ENCODE measurements at regions not wholly inside any gene's neighbourhood (a gene's known extent, or its start where the extent isn't known, plus 50 kb on each side); places are given as distances from the start of the nearest gene placed in this dataset.

DNA sequence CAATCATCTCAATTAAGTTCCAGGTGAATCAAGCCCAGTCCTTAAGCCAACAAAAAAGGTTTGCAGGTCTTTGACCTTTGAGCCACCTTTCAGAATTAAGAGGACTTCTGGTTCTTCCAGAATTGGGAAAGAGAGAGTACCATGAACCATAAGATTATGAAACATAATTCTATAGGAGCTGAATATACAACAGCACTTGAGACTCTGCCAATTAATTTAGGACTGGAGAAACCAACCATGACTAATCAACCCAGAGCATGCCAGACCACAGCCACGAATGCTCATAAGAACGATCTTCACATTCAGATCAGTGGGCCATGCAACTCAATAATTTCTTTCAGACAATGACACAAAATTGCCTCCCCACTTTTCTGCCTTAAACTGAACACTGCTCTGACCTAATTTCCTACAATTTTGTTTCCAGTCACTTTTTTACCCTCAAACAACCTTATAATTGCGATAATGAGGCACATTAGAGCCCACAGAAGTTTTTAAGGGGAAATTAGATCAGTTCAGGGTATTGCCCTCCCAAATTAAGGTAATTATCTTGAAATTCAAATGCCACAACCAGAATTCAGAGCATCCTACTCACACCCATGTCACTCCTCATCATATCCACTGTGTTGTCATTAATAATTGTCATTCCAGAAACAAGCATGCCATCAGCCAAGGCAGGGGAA is 213.4 kb downstream of the ATPSCKMT start:
- no peak for DNase-seq
- Mint-ChIP-seq H3K4me3 (no peak overlapping the region), H3K27me3 (ENCODE audit: low read depth in 3 of 3) (peaks cover 0 to 2% (median 0%) of the 10 kb centered on the region in 3 donors), H3K36me3 (no peaks in the 10 kb centered on the region), H3K27ac (no peak overlapping the region), H3K4me1 (no peaks in the 10 kb centered on the region), H3K9me3 (peaks cover 7 to 24% (median 10%) of the 10 kb centered on the region in 7 donors)
- H3K27ac ChIP-seq (ENCODE audit: low read depth in 1 of 2, low read length in 2 of 2): no peak overlapping the region
- H3K36me3 ChIP-seq (replicated peaks in 1 of 2; ENCODE audit: control insufficient read depth in 1 of 2, insufficient read depth in 2 of 2, low read length in 2 of 2): no peaks in the 10 kb centered on the region
- H3K27me3 ChIP-seq (ENCODE audit: control insufficient read depth in 2 of 2, insufficient read depth in 2 of 2, low read length in 2 of 2): no peaks in the 10 kb centered on the region
- 100% methylated on average over 2 of the region's 3 CpGs for WGBS (ENCODE audit: insufficient coverage)
- no peak overlapping the region for H3K4me3 ChIP-seq (replicated peaks in 1 of 3; ENCODE audit: low read depth in 2 of 3, low read length in 3 of 3)
- H2AFZ ChIP-seq (ENCODE audit: insufficient read depth, low read depth, low read length, poor library complexity, severe bottlenecking): no peak overlapping the region
- no peak overlapping the region for H3K4me2 ChIP-seq (replicated peaks; ENCODE audit: extremely low read depth, low read length, poor library complexity, severe bottlenecking)
- peaks cover 9 to 10% of the 10 kb centered on the region in 2 donors for H3K9me3 ChIP-seq (replicated peaks in 1 of 2; ENCODE audit: control insufficient read depth in 1 of 2, insufficient read depth in 1 of 2, low read length in 2 of 2)
- H4K20me1 ChIP-seq (ENCODE audit: insufficient read depth, low read length): no peaks in the 10 kb centered on the region
- TF ChIP-seq, protein P1, sequence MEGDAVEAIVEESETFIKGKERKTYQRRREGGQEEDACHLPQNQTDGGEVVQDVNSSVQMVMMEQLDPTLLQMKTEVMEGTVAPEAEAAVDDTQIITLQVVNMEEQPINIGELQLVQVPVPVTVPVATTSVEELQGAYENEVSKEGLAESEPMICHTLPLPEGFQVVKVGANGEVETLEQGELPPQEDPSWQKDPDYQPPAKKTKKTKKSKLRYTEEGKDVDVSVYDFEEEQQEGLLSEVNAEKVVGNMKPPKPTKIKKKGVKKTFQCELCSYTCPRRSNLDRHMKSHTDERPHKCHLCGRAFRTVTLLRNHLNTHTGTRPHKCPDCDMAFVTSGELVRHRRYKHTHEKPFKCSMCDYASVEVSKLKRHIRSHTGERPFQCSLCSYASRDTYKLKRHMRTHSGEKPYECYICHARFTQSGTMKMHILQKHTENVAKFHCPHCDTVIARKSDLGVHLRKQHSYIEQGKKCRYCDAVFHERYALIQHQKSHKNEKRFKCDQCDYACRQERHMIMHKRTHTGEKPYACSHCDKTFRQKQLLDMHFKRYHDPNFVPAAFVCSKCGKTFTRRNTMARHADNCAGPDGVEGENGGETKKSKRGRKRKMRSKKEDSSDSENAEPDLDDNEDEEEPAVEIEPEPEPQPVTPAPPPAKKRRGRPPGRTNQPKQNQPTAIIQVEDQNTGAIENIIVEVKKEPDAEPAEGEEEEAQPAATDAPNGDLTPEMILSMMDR (IDR thresholded peaks at IDR 0.05): no peak
- intact Hi-C loops (cut with micrococcal nuclease): no loop called here
- H3K4me1 ChIP-seq (ENCODE audit: control insufficient read depth in 1 of 2, insufficient read depth in 2 of 2, low read length in 2 of 2): no peaks in the 10 kb centered on the region
- H3K9ac ChIP-seq (ENCODE audit: insufficient read depth, low read length, poor library complexity, severe bottlenecking): no peak overlapping the region
- H3K79me2 ChIP-seq (ENCODE audit: insufficient read depth, low read length): no peaks in the 10 kb centered on the region

DNA sequence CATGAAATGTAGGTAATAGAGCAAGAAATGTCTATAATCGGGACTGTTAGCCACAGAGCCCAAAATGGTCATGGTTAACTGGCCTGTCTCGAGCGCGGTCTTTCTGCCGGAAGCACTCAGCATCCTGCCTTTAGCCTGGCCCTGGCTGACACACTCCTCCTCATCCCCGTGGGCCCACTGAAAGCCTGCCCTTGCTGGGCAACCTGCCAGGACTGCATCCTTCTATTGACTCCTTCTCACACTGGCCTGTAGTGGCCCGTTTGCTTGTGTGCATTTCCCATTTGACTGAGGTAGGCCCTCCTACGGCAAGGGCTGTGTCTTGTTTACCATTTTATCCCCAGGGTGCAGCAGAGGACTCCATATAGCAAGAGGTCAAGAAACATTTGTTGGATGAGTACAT is 215.7 kb downstream of the ATPSCKMT start:
- H3K4me1 Mint-ChIP-seq: no peaks in the 10 kb centered on the region
- H3K36me3 Mint-ChIP-seq: no peaks in the 10 kb centered on the region
- TF ChIP-seq, protein P1 (IDR thresholded peaks at IDR 0.05): no peak
- DNase-seq: no peak
- Histone ChIP-seq H3K4me2 (replicated peaks; ENCODE audit: extremely low read depth, low read length, poor library complexity, severe bottlenecking) (no peak overlapping the region), H2AFZ (ENCODE audit: insufficient read depth, low read depth, low read length, poor library complexity, severe bottlenecking) (no peak overlapping the region), H3K4me3 (replicated peaks in 1 of 3; ENCODE audit: low read depth in 2 of 3, low read length in 3 of 3) (no peak overlapping the region), H4K20me1 (ENCODE audit: insufficient read depth, low read length) (no peaks in the 10 kb centered on the region), H3K9me3 (replicated peaks in 1 of 2; ENCODE audit: control insufficient read depth in 1 of 2, insufficient read depth in 1 of 2, low read length in 2 of 2) (peaks cover 23 to 24% of the 10 kb centered on the region in 2 donors), H3K27ac (ENCODE audit: low read depth in 1 of 2, low read length in 2 of 2) (no peak overlapping the region), H3K4me1 (ENCODE audit: control insufficient read depth in 1 of 2, insufficient read depth in 2 of 2, low read length in 2 of 2) (no peaks in the 10 kb centered on the region), H3K9ac (ENCODE audit: insufficient read depth, low read length, poor library complexity, severe bottlenecking) (no peak overlapping the region), H3K36me3 (replicated peaks in 1 of 2; ENCODE audit: control insufficient read depth in 1 of 2, insufficient read depth in 2 of 2, low read length in 2 of 2) (no peaks in the 10 kb centered on the region), H3K27me3 (ENCODE audit: control insufficient read depth in 2 of 2, insufficient read depth in 2 of 2, low read length in 2 of 2) (no peaks in the 10 kb centered on the region), H3K79me2 (ENCODE audit: insufficient read depth, low read length) (no peaks in the 10 kb centered on the region)
- H3K4me3 Mint-ChIP-seq: no peak overlapping the region
- H3K27me3 Mint-ChIP-seq (ENCODE audit: low read depth in 3 of 3): peaks cover 0 to 2% (median 0%) of the 10 kb centered on the region in 3 donors
- H3K9me3 Mint-ChIP-seq: peaks cover 6 to 29% (median 12%) of the 10 kb centered on the region in 7 donors
- intact Hi-C loops (cut with micrococcal nuclease): no loop called here
- WGBS (ENCODE audit: insufficient coverage): 80% methylated on average over 8 of the region's 8 CpGs
- no peak overlapping the region for H3K27ac Mint-ChIP-seq
